Mucosa of gallbladder (tissue), 1 donor: ENCODE measurements at regions not wholly inside any gene's neighbourhood (a gene's known extent, or its start where the extent isn't known, plus 50 kb on each side); places are given as distances from the start of the nearest gene placed in this dataset.

ENCODE experiments used
- DNase-seq: peaks from one replicate; pipeline ENCODE4 v3.0.0-alpha.2; 2020; ENCODE audit warnings: low spot score
- donor health status: DM: no; HTN: no; CAD: no.

DNA sequence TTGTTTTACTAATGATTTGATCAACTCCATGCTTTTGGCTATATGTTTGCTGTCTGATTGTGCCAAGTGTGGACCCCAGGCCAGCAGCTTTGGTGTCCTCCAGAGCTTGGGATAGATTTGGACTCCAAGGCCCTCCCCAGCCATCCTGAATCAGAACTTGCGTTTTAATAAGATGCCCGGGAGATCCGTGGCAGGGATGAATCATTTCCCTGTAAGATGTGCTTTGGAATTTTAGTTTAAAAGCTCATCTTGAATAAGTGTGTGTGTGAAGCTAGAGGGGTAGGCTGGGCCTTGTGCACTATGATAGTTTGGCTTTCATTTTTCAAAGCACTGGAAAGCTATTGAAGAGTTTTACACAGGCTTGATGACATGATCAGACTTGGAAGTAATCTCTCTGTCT is 66.2 kb upstream of the SDK1 start:
- no peak for DNase-seq

DNA sequence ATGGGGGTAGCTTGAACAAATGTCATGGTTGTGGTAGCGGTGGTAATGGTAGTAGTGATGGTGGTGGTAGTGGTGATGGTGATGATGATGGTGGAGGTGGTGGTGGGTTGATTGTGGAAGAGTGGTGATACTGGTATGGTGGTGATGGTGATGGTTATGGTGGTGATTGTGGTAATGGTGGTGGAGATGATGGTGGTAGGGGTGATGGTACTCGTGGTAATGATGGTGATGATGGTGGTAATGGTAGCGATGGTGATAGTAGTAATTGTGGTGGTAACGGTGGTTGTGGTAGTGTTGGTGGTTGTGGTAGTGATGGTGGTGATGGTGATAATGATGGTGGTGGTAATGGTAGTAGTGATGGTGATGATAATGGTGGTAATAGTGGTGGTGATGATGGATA is 65.7 kb upstream of the SDK1 start:
- no peak for DNase-seq

DNA sequence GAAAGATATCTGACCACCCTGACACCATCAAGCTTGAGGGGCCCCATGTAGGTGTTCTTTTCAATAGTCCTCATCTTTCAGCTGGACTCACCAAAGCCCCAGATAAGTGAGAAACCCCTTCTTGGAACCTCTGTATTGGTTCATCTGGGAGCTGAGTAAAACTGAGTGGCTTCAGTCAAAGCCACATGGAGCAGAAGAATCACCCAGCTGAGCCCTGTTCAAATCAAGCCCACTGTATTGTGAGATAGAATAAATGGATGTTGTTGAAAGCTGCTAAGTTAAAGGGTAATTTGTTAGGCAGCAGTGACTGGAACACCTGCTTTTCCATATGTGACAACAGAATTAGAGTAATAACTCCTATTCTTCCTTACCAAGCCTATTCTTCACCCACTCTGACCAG is 64.8 kb upstream of the SDK1 start:
- DNase-seq: no peak

DNA sequence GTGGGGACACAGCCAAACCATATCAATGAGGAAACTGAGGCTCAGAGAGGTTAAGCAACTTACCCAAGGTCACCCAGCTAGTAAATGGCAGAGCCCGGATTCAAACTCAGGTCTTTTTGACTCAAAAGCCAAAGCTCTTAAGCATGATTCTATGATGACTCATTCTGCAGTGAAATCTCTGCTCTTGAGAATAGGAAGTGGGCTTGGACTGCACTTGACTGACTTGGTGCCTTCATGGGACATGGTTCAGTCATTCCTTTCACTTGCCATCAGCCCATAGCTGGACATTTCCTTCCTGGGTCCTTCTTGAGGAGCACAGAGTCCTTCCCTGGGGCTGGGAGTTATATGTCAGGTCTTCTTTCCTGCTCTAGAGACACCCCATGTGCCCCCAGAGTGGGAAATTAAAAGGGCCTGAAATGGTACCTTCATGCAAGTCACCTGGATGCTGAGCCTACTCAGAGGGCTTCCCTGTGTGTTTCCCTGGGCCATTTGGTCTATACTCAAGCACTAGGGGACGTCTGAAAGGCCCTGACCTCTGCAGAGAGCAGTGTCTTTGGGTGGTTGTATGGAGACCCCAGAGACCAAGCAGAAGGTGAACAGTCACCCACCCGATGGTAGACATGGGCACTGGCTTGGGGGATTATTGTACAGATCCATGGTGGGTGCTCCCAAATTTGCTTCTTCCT is 62.4 kb upstream of the SDK1 start:
- no peak for DNase-seq

DNA sequence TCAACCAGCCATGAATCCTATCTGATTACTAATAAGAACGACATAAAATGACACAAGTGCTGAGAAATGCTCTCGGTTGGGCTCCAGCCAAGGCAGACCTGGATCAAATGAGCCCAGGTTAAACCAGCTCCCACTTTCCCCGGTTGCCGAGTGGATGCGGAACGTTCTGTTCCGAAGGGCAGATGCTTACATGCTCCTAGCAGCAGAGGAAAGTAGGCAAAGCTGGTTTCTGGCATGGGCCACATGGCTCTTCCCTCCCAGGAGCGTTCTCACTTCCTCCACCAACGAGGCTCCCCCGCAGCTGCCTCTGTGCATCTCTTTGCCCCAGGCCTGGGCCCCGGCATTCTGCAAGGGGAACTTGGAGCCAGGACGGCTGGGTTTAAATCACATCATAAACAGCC is 61.8 kb upstream of the SDK1 start:
- no peak for DNase-seq

DNA sequence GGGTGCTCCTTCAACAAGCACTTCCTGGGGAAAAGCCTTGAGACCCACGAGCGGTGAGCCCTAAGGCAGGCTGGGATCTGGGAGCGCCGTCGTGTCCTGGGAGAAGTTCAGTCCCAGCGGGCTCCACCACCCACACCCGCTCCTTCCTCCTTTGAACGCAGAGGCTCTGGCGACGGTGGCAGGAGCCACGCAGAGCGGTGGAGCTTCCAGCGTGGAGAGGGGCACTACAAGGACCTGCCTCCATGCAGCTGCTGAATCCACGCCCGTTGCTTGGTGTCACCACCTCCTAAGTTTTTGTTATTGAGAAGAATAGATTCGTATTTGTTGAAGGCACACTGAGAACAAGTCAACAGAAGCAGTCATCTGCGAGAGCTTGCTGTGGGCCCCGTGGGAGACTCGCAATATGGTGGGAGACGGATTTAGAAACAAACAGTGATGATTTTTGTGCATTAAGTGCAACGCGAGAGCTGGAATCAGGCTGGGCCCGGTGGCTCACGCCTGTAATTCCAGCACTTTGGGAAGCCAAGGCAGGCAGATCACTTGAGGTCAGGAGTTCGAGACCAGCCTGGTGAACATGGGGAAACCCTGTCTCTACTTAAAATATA is 60.1 kb upstream of the SDK1 start:
- no peak for DNase-seq

DNA sequence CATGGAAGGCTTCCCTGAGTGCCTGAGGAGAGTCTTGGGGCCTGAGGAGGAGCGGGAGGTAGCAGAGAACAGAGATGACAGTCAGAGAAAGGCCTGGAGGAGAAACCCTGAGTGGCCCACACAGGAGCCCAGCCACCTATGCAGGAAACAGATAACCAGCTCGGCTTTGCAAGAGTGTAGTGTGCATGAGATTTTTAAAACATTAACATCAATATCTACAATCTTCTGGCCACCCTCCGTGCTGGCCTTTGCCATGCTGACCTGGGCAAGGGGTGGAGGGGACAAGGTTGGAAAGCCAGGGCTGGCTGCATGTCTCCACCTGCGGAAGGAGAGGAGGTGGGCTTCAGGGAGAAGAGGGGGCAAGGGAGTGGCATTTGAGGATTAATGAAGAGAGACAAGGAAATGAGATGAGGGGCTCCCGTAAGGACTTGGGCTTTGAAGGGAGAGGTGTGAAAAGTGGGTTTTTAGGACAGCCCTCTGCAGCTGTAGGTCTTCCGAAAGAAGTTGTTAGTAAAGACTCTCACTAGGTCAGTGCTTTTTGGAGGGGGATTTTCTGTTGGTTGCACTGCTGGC is 59.3 kb upstream of the SDK1 start:
- no peak for DNase-seq

DNA sequence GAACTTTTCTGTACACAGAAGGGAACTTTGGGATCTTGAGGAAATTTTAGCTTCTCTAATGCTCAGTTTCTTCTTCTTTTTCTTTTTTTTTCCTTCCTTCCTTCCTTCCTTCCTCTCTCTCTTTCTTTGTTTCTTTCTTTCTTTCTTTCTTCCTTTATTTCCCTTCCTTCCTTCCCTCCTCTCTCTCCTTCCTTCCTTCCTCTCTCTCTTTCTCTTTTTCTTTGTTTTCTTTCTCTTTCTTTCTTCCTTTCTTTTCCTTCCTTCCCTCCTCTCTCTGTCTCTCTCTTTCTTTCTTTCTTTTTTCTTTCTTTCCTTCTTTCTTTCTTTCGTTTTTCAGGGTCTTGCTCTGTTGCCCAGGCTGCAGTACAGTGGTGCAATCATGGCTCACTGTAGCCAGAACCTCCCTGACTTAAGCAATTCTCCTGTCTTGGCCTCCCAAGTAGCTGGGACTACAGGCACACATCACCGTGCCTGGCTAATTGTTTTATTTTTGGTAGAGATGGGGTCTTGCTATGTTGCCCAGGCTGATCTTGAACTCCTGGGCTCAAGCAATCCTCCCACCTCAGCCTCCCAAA is 58.6 kb upstream of the SDK1 start:
- DNase-seq: no peak

DNA sequence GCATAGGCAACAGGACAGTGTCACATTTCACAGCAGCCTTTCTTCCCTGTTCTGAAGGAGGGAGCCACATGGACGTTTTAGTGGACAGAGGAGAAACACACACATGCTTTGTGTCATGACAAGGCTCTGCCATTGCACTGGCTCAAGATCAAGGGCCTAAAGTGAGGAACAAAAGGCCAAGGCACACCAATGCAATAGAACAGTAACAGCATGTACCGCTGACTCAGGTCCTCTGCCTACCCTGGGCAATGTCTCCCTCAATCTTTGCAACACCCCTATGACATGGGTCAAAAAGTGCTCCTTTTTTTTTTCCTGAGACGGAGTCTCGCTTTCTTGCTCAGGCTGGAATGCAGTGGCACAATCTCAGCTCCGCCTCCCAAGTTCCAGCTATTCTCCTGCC is 57.8 kb upstream of the SDK1 start:
- no peak for DNase-seq

DNA sequence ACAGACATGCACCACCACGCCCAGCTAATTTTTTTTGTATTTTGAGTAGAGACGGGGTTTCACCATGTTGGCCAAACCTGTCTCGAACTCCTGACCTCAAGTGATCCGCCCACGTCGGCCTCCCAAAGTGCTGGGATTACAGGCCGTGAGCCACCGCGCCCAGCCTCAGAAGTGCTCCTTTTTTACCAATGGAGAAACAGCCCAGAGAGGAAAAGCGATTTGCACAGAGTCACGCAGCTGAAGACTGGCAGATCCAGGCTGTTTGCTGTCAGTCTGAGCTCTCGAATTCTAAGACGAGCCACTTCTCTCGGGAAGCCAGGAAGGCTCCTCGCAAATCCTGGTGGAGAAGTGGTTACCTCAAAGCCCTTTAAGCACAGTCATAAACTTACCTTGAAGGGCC is 57.4 kb upstream of the SDK1 start:
- DNase-seq: no peak

DNA sequence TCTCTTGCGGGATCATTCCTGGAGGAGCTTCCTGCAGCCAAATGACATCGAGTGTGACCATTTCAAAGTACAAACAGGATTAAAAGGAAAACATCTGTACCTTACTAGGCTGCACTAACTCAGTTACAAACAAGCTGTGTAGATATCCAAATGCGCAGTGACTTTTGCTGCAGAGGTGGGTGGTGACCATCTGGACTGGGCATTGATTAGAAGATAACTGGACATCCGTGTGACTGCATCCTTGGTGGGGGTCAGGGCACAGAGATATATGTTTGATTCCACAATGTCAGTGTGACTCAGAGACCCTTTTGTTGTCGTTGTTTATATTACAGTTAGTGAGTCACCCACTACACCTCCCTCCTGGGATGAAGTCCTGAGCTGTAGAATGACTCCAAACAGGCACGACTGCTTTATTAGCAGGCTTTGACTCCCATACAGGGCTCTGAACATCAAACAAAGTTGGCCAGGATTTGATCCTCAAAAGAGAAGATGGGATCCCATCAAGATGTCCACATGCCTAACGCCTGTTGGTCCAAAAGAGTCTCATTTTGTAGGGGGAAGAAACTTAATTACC is 56.7 kb upstream of the SDK1 start:
- peak; percentile 25 for DNase-seq

DNA sequence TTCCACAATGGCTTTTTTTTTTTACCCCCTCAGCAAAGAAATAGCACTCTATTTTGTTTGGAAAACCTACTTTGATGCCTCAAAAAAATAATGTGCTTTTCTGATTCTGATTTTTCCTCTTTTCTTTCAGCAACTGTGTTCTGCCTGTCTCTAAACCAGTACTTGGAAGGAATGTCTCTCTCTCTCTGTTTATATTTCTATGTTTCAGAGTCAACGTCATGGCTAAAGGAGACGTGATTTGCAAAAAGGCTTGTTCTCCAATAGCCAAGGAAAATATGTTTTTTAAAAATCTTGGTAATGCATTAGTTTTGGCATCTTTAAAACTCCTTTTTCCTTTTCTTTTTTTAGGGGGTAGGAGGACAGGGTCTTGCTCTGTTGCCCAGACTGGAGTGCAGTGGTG is 56.0 kb upstream of the SDK1 start:
- DNase-seq: no peak

DNA sequence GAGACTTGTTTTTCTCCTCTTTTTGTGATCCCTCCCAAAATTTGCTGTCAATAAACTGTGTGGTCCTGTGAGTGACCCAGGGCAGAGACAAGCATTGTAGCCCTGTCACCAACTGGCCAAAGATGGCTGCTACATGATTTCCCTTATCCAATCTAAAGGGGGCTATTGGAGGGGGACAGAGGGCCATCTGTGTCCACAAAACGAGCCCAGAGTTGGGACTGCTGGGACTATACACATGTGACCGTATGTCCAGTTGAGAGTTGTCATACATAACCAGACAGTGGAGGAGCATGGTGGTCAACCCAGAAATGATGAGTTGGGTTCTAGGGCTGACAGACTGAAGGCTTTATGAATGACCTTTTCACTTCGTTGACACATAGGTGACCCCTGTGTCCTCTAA is 55.3 kb upstream of the SDK1 start:
- DNase-seq: no peak

DNA sequence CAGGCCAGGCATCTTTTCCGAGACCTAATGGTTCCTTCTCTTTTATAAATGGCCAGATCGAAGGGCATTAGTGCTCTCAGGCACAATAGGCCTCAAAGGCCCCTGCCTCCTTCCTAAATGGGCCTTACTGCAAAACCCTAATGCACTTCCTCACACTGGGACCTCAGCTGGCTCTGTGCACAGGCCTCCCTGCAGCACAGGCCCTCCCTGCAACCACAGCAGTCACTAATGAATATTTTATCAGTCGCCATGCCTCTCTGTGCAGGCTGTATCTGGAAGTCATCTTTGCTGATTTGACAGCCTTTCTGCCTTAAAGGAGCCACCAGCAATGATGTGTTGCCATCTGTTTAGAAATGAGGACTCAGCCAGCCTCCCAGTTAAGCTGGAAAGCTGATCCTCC is 54.9 kb upstream of the SDK1 start:
- DNase-seq: no peak

DNA sequence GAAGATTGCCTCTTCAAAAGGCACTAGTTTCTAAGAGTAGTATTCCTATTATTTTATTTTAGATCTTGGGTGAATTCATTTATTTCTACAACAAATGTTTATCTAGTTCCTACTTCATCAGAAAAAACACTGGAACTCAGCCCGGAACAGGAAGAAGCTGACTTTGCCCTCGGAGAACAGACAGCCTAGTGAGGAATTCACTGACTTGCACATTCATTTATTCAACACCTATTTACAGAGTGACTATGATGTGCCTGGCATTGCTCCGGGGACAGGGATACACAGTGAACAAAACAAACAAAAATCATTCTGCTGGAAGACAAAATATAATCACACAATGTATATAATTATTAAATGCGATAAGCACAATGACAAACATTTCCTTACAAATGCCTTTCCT is 54.4 kb upstream of the SDK1 start:
- DNase-seq: no peak

DNA sequence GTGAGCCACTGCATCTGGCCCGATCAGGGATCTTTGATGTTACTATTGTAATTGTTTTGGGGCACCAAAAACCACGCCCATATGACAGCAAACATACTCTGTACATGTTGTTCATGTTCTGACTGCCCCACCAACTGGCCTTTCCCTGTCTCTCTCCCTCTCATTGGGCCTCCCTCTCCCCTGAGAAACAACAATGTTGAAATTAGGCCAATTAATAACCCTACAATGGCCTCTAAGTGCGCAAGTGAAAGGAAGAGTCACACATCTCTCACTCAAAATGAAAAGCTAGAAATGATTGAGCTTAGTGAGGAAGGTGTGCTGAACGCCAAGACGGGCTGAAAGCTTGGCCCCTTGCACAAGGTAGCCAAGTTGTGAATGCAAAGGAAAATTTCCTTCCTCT is 50.3 kb upstream of the SDK1 start:
- DNase-seq: no peak
